A549 (cell line): ENCODE measurements at regions not wholly inside any gene's neighbourhood (a gene's known extent, or its start where the extent isn't known, plus 50 kb on each side); places are given as distances from the start of the nearest gene placed in this dataset.

Source experiments
- PHF8 ChIP-seq: fragments of 200-600 bp; sonication (generic); IDR thresholded peaks from 2 replicates; pipeline ENCODE4 v1.6.1; 2016; ENCODE audit warnings: low read depth, mild to moderate bottlenecking, antibody characterized with exemption, moderate library complexity, borderline replicate concordance
- POLR2A ChIP-seq: IDR thresholded peaks from 2 replicates; pipeline ENCODE4 v1.6.1; 2012; ENCODE audit warnings: mild to moderate bottlenecking, low read length
- POLR2AphosphoS2 ChIP-seq: conservative IDR thresholded peaks from 2 replicates; pipeline ENCODE4 v1.6.1; 2012; ENCODE audit warnings: low read length, improper control_type of control experiment, inconsistent platforms
- REST ChIP-seq: fragments of 200-600 bp; sonication (generic); IDR thresholded peaks from 2 replicates; pipeline ENCODE4 v1.6.1; 2016; ENCODE audit warnings: antibody characterized with exemption, mild to moderate bottlenecking, moderate library complexity
- RFX5 ChIP-seq: fragments of 450-650 bp; IDR thresholded peaks from 2 replicates; pipeline ENCODE4 v1.7.1; 2014; ENCODE audit warnings: antibody characterized with exemption, mild to moderate bottlenecking, moderate library complexity
- RNF2 ChIP-seq: fragments of 200-600 bp; sonication (generic); IDR thresholded peaks from 2 replicates; pipeline ENCODE4 v1.6.1; 2016; ENCODE audit warnings: low read depth, mild to moderate bottlenecking, antibody characterized with exemption, moderate library complexity, borderline replicate concordance
- USF2 ChIP-seq: fragments of 450-650 bp; IDR thresholded peaks from 2 replicates; pipeline ENCODE4 v1.6.1; 2014; ENCODE audit warnings: antibody characterized with exemption
- ZFP36 ChIP-seq: fragments of 450-650 bp; IDR thresholded peaks from 2 replicates; pipeline ENCODE4 v1.6.1; 2014; ENCODE audit warnings: borderline replicate concordance; ENCODE audit not compliant: partially characterized antibody
- TF ChIP-seq, protein P1 (sequence below): fragments of >200 bp; sonication (Bioruptor Twin); formaldehyde crosslinking; IDR thresholded peaks from 3 replicates; pipeline ENCODE4 v1.5.1; 2016

DNA sequence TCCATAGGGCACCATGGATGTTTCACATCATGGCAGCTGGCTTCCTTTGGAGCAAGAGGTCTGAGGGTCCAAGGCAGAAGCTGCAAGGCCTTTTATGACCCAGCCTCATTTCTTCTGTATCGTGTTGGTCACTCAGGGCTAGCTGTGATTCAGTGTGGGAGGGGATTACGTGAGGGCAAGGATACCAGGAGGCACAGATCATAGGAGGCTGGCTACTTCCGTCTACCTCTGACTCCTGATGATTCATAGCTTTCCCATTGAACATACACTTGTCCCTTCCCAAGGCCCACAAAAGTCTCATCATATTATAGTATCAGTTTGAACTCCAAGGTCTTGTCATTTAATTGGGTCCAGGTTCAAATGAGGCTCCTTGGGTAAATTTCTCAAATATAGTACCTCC, 135.3 kb upstream of the ZBED5 start:
- TF ChIP-seq, protein P1, sequence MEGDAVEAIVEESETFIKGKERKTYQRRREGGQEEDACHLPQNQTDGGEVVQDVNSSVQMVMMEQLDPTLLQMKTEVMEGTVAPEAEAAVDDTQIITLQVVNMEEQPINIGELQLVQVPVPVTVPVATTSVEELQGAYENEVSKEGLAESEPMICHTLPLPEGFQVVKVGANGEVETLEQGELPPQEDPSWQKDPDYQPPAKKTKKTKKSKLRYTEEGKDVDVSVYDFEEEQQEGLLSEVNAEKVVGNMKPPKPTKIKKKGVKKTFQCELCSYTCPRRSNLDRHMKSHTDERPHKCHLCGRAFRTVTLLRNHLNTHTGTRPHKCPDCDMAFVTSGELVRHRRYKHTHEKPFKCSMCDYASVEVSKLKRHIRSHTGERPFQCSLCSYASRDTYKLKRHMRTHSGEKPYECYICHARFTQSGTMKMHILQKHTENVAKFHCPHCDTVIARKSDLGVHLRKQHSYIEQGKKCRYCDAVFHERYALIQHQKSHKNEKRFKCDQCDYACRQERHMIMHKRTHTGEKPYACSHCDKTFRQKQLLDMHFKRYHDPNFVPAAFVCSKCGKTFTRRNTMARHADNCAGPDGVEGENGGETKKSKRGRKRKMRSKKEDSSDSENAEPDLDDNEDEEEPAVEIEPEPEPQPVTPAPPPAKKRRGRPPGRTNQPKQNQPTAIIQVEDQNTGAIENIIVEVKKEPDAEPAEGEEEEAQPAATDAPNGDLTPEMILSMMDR = no peak
- TF ChIP-seq REST (no peak), USF2 (no peak), ZFP36 (no peak), POLR2A (no peak), PHF8 (no peak), RNF2 (no peak), RFX5 (no peak), POLR2AphosphoS2 (no peak)
